ENCODE measurements at regions not wholly inside any gene's neighbourhood (a gene's known extent, or its start where the extent isn't known, plus 50 kb on each side); places are given as distances from the start of the nearest gene placed in this dataset.

- POLR2A ChIA-PET (ENCODE audit: low non-redundant PET): no interaction called here
- Histone ChIP-seq H3K27ac (ENCODE audit: low read depth, low read length, poor library complexity, severe bottlenecking) (no peak overlapping the region), H3K9me3 (ENCODE audit: low read depth, low read length, poor library complexity, severe bottlenecking) (no peaks in the 10 kb centered on the region), H3K36me3 (ENCODE audit: insufficient read depth, low read length, poor library complexity, severe bottlenecking) (no peaks in the 10 kb centered on the region), H3K4me1 (ENCODE audit: insufficient read depth, low read length, poor library complexity, severe bottlenecking) (no peaks in the 10 kb centered on the region), H3K27me3 (replicated peaks; ENCODE audit: insufficient read depth, low read depth, low read length, poor library complexity) (no peaks in the 10 kb centered on the region), H3K4me3 (ENCODE audit: low read depth, low read length, poor library complexity, severe bottlenecking) (no peak overlapping the region)
- no peak for DNase-seq (ENCODE audit: low spot score)
- intact Hi-C loops (cut with micrococcal nuclease; ENCODE audit: unreplicated experiment): no loop called here
- CTCF ChIA-PET: no interaction called here
- BruUV-seq (replicated peaks): no TSS peak
- TF ChIP-seq EZH2 (IDR thresholded peaks at IDR 0.05; ENCODE audit: borderline replicate concordance, low read depth, low read length, poor library complexity, severe bottlenecking) (no peak), CTCF (conservative IDR thresholded peaks at IDR 0.05; ENCODE audit: low read depth, low read length) (no peak)
These were observed 393.4 kb upstream of the NR2F2 start for GRCh38 chr15:95937128-95937528.

GRCh38 chr15:95940431-95940985 lies 390.0 kb upstream of the NR2F2 start:
- Histone ChIP-seq H3K4me3 (ENCODE audit: low read depth, low read length, poor library complexity, severe bottlenecking) (no peak overlapping the region), H3K27me3 (replicated peaks; ENCODE audit: insufficient read depth, low read depth, low read length, poor library complexity) (no peaks in the 10 kb centered on the region), H3K4me1 (ENCODE audit: insufficient read depth, low read length, poor library complexity, severe bottlenecking) (no peaks in the 10 kb centered on the region), H3K9me3 (ENCODE audit: low read depth, low read length, poor library complexity, severe bottlenecking) (no peaks in the 10 kb centered on the region), H3K27ac (ENCODE audit: low read depth, low read length, poor library complexity, severe bottlenecking) (no peak overlapping the region), H3K36me3 (ENCODE audit: insufficient read depth, low read length, poor library complexity, severe bottlenecking) (no peaks in the 10 kb centered on the region)
- TF ChIP-seq EZH2 (IDR thresholded peaks at IDR 0.05; ENCODE audit: borderline replicate concordance, low read depth, low read length, poor library complexity, severe bottlenecking): no peak
- intact Hi-C loops (cut with micrococcal nuclease; ENCODE audit: unreplicated experiment): no loop called here
- BruUV-seq (replicated peaks): no TSS peak
- CTCF ChIA-PET: no interaction called here
- no peak for DNase-seq (ENCODE audit: low spot score)
- POLR2A ChIA-PET (ENCODE audit: low non-redundant PET): no interaction called here

GRCh38 chr15:95944193-95944592 lies 386.3 kb upstream of the NR2F2 start:
- ChIA-PET CTCF (no interaction called here), POLR2A (ENCODE audit: low non-redundant PET) (no interaction called here)
- no peaks in the 10 kb centered on the region for H3K4me1 ChIP-seq (ENCODE audit: insufficient read depth, low read length, poor library complexity, severe bottlenecking)
- H3K27ac ChIP-seq (ENCODE audit: low read depth, low read length, poor library complexity, severe bottlenecking): no peak overlapping the region
- intact Hi-C loops (cut with micrococcal nuclease; ENCODE audit: unreplicated experiment): no loop called here
- no peak for DNase-seq (ENCODE audit: low spot score)
- no peaks in the 10 kb centered on the region for H3K27me3 ChIP-seq (replicated peaks; ENCODE audit: insufficient read depth, low read depth, low read length, poor library complexity)
- TF ChIP-seq EZH2 (IDR thresholded peaks at IDR 0.05; ENCODE audit: borderline replicate concordance, low read depth, low read length, poor library complexity, severe bottlenecking) (no peak), CTCF (conservative IDR thresholded peaks at IDR 0.05; ENCODE audit: low read depth, low read length) (no peak)
- H3K4me3 ChIP-seq (ENCODE audit: low read depth, low read length, poor library complexity, severe bottlenecking): no peak overlapping the region
- H3K36me3 ChIP-seq (ENCODE audit: insufficient read depth, low read length, poor library complexity, severe bottlenecking): no peaks in the 10 kb centered on the region
- H3K9me3 ChIP-seq (ENCODE audit: low read depth, low read length, poor library complexity, severe bottlenecking): no peaks in the 10 kb centered on the region
- BruUV-seq (replicated peaks): no TSS peak

GRCh38 chr15:95944661-95945255 lies 385.7 kb upstream of the NR2F2 start:
- CTCF ChIA-PET: no interaction called here
- POLR2A ChIA-PET (ENCODE audit: low non-redundant PET): no interaction called here
- no peak overlapping the region for H3K27ac ChIP-seq (ENCODE audit: low read depth, low read length, poor library complexity, severe bottlenecking)
- H3K27me3 ChIP-seq (replicated peaks; ENCODE audit: insufficient read depth, low read depth, low read length, poor library complexity): no peaks in the 10 kb centered on the region
- H3K4me3 ChIP-seq (ENCODE audit: low read depth, low read length, poor library complexity, severe bottlenecking): no peak overlapping the region
- H3K36me3 ChIP-seq (ENCODE audit: insufficient read depth, low read length, poor library complexity, severe bottlenecking): no peaks in the 10 kb centered on the region
- no peaks in the 10 kb centered on the region for H3K9me3 ChIP-seq (ENCODE audit: low read depth, low read length, poor library complexity, severe bottlenecking)
- intact Hi-C loops (cut with micrococcal nuclease; ENCODE audit: unreplicated experiment): no loop called here
- TF ChIP-seq CTCF (conservative IDR thresholded peaks at IDR 0.05; ENCODE audit: low read depth, low read length): no peak
- TF ChIP-seq EZH2 (IDR thresholded peaks at IDR 0.05; ENCODE audit: borderline replicate concordance, low read depth, low read length, poor library complexity, severe bottlenecking): no peak
- DNase-seq (ENCODE audit: low spot score): no peak
- H3K4me1 ChIP-seq (ENCODE audit: insufficient read depth, low read length, poor library complexity, severe bottlenecking): no peaks in the 10 kb centered on the region
- BruUV-seq (replicated peaks): no TSS peak
